Peyer's patch (tissue), 4 donors: ENCODE measurements at regions not wholly inside any gene's neighbourhood (a gene's known extent, or its start where the extent isn't known, plus 50 kb on each side); places are given as distances from the start of the nearest gene placed in this dataset.

Experiments
- CTCF ChIP-seq, 6 experiments: fragments of 450-650 bp in 4 of 6; fragments of 200-600 bp in 2 of 6; sonication (generic) in 1 of 6; IDR thresholded peaks; one replicate each; pipeline ENCODE4 v1.5.1; 2017 to 2019; ENCODE audit warnings: antibody characterized with exemption in 6 of 6, mild to moderate bottlenecking in 3 of 6, moderate library complexity in 1 of 6
- POLR2A ChIP-seq, 2 donors: fragments of 450-650 bp; IDR thresholded peaks; one replicate each; pipeline ENCODE4 v1.5.1; 2017; ENCODE audit warnings: antibody characterized with exemption in 2 of 2, mild to moderate bottlenecking in 2 of 2, moderate library complexity in 2 of 2

GRCh38 chr4:178577933-178578332 is 1135.7 kb upstream of the AGA start:
- TF ChIP-seq CTCF (IDR thresholded peaks at IDR 0.05) (no peak), POLR2A (IDR thresholded peaks at IDR 0.05) (no peak)
